Stomach (tissue), 4 donors: ENCODE measurements at regions not wholly inside any gene's neighbourhood (a gene's known extent, or its start where the extent isn't known, plus 50 kb on each side); places are given as distances from the start of the nearest gene placed in this dataset.

ENCODE experiments used
- CTCF ChIP-seq, 7 experiments: fragments of 450-650 bp in 4 of 7; fragments of 200-600 bp in 3 of 7; sonication (generic) in 3 of 7; IDR thresholded peaks; one replicate each; pipeline ENCODE4 v1.5.1; 2016 to 2019; ENCODE audit warnings: antibody characterized with exemption in 7 of 7, control low read depth in 2 of 7, mild to moderate bottlenecking in 1 of 7
- EP300 ChIP-seq: sonication (generic); formaldehyde crosslinking; IDR thresholded peaks from one replicate; pipeline ENCODE4 v1.6.1; 2017; ENCODE audit warnings: antibody characterized with exemption
- POLR2A ChIP-seq, 4 donors: fragments of 450-650 bp; IDR thresholded peaks; one replicate each; pipeline ENCODE4 v1.6.1; 2016; ENCODE audit warnings: antibody characterized with exemption in 4 of 4, control low read depth in 2 of 4, mild to moderate bottlenecking in 1 of 4, moderate library complexity in 1 of 4

GRCh38 chr1:47521034-47521881 is 83.4 kb downstream of the FOXD2 start:
- TF ChIP-seq POLR2A (IDR thresholded peaks at IDR 0.05) = no peak
- no peak for TF ChIP-seq CTCF (IDR thresholded peaks at IDR 0.05)
- TF ChIP-seq EP300 = no peak
